GM21423 (cell line): ENCODE measurements at regions not wholly inside any gene's neighbourhood (a gene's known extent, or its start where the extent isn't known, plus 50 kb on each side); places are given as distances from the start of the nearest gene placed in this dataset.

Experiments
- ATAC-seq: cut with Tn5 transposase; IDR thresholded peaks from one replicate; pipeline ENCODE4 v1.9.1; 2021; ENCODE audit warnings: mild to moderate bottlenecking, moderate library complexity; ENCODE audit not compliant: unreplicated experiment

- no peak for ATAC-seq
Measured at GRCh38 chr18:68532328-68532885, 182.5 kb downstream of the TMX3 start.

DNA sequence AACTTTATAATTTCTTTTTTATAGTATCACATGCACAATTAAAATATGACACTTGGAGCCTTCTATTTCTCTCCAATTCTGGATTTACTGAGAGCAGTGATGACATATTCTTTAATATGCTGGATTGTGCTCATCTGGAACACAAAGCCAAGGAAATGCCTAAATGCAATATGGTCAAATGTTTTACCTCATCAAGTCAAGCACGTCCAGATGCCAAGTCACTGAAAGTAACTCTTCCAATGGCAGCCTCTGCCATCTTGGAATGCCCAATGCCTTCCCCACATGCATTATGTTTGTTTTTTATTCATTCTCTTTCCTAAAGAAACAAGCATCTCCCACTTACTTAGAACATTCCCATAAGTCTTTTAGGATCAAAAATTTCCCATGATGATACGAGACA lies 189.8 kb downstream of the TMX3 start:
- ATAC-seq = no peak

DNA sequence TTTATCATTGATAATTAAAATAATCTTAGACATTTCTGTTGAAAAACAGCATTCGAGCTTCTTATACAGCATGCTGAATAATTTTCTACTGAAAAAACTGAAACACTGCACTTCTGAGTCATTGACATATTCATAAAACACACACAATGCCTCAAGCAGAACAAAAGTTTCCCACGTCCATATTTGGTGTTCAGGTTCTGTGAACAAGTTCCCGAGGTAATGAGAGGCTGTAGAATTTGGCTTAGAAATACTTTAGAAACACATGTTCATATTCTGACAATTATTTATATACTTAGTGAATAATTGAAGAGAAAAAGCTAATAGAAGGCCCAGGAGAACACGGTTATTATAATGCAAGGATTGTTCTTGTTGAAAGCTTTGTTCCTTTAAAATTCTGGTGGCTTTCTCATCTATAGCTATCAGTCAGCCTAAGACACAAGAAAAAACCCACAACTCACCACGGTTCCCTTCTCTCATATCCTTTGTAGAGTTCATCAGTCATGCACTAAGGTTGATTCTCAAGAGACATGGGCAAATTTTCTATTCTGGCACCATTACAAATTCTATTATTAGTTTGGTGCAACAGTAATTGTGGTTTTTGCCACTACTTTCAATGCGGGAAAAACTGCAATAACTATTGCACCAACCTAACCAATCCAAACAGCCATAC lies 194.4 kb downstream of the TMX3 start:
- ATAC-seq = peak; percentile 72

DNA sequence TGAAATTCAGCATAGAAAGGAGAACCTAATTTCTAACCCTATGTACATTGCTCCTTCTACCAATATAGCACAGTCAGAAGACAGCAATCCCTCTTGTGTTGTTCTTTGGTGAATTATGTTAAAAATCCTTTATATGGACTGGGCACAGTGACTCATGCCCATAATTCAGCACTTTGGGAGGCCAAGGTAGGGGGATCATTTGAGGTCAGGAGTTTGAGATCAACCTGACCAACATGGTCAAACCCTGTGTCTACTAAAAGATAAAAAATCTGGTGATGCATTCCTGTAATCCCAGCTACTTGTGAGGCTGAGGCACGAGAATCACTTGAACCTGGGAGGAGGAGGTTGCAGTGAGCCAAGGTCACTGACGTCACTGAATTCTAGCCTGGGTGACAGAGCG lies 195.6 kb downstream of the TMX3 start:
- ATAC-seq = no peak

- no peak for ATAC-seq
Measured at GRCh38 chr18:68509902-68510301, 205.0 kb downstream of the TMX3 start.

DNA sequence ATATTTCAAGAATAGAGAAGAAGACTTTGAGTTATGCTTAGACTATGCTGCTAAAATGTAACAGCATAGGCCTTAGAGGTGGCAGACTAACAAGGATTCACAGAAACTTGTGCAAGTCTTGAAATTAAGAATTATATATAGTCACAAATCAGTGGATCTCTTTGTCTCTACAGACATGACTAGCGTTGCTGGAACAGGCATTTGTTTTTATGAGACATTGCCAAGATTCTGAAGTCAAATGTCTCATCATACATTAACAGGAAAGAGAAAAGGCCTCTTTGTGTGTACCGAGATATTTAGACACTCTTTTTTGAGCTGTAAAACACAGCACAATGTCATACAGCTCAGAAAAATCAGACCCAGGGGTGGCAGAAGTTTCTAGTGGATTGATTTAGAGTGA lies 207.1 kb downstream of the TMX3 start:
- no peak for ATAC-seq

- no peak for ATAC-seq
Measured at GRCh38 chr18:68505178-68505574, 209.7 kb downstream of the TMX3 start.

GRCh38 chr18:68504441-68505177 lies 210.3 kb downstream of the TMX3 start:
- ATAC-seq = no peak

DNA sequence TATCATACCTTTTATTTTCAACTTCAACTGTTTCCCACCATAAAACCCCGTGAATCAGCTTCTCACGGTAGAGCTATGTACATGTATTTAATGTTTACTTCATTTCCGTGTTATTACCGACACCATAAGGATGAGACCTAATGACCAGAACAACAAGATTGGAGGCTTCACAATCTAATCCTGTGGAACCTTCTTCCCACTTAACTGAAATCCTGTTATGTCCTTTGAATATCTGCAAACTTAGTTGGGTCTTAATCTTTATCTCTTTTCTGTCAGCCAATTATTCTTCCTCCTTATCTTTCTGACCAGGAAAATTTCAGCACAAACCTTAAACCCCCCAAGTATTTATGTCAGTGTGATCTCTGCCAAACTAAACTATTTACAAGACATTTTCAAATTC lies 214.4 kb downstream of the TMX3 start:
- no peak for ATAC-seq

GRCh38 chr18:68499141-68499540 lies 215.8 kb downstream of the TMX3 start:
- ATAC-seq = no peak

DNA sequence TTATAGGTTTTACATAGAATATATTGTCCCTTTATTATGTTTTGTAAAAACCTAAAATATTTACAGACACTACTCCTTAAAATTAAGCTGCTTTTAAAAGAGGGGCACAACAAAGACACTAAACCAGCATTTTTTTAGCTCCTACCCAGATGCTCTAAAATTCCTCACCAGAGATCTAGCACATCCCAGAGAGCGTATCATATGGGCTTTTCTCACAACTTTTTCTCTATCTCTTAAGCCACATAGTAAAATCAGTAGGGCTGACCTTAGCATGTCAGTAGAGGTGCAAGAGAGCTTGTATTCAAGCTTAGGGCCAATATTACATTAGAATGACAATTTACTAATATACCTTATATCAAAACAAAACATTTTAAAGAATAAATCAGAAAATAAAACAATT lies 216.3 kb downstream of the TMX3 start:
- no peak for ATAC-seq

GRCh38 chr18:68498185-68498584 lies 216.7 kb downstream of the TMX3 start:
- ATAC-seq = no peak

DNA sequence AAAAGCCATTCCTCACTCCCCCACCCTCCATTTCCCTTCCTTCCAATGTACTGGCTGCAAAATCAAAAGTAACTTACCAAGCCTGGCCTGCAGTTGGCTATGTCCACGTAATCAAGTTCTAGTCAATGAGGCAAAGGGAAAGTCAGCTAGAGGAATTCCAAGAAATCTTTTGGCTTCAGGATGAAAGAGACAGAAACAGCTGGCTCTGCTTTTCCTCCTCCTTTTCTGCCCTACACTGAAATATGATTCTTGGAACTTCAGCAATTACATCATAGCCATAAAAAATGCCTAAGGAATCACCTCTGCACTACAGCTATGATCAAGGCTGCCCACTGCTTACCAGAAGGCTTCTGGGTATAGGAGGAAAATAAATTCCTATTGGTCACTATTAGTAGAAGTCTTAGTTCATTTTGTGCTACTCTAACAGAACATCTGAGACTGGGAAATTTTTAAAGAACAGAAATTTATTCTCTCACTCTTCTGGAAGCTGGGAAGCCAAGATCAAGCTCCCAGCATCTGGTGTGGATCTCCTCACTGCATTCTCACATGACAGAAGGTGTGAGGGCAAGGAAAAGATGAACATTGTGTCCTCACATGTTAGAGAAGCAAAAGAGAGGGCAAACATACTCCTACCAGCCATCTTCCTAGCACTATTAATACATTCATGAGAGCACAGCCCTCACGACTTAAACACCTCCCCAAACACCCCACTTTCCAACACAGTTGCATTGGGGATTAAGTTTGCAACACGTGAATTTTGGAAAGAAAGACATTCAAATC lies 219.9 kb downstream of the TMX3 start:
- ATAC-seq = no peak

DNA sequence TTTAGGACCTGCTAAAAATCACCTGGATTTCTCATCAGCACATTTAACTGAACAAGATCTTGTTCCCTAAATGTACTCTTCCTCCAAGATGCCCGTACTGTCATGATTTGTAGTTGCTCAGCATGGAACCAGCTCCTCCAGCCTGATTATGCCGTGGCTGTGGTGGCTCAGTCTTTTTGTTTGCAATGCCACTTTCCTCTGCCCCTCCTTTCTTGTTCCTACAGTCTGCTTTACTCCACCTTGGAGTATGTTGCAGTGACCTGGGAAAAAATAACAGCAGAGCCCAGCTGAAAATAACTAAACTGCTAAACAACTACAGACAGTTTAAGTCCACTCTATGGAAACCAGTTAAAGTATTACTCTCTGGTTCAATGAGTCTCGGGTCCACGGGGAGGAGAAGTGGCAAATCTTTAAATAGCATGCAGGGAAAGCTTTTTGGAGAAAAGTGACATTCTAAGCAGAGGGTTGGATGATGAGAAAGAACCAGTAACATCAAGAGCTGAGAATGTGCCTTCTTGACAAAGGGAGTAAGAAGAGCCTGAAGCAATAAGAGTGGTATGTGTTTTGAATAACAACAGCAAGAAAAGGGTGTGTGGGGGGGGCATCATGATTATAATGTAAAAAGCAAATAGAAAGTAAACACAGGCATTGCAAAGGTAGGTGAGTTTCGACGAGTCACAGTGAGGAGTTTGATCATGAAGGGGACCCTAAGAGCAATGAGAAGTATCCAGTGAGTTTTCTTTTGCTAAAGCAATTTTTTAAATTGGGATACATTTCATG lies 225.7 kb downstream of the TMX3 start:
- ATAC-seq = no peak

GRCh38 chr18:68484241-68484640 lies 230.7 kb downstream of the TMX3 start:
- ATAC-seq = no peak

DNA sequence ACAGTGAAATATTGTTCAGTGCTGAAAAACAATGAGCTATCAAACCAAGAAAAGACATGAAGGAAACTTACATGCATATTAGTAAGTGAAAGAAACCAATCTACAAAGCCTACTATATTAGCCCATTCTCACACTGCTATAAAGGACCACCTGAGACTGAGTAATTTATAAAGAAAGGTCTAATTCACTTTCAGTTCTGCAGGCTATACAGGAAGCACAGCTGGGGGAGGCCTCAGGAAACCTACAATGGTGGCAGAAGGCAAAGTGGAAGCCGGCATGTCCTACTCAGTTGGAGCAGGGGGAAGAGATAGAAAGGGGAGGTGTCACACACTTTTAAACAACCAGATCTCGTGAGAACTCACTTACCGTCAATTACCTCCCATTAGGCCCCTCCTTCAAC lies 232.1 kb downstream of the TMX3 start:
- no peak for ATAC-seq

DNA sequence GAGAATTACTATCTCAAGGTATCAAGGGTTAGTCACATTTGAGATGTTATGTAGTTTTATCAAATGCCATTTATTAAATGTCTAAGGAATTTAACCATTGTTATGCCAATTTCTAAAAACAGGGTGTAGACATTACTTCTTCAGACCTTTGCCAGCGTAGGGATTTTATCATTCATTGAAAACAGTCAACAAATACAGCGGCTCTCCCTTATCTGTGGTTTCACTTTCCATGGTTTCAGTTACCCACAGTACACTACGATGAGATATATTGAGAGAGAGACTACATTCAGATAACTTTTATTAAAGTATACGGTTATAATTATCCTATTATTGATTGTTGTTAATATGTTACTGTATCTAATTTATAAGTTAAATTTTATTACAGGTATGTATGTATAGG lies 234.7 kb downstream of the TMX3 start:
- ATAC-seq = no peak

DNA sequence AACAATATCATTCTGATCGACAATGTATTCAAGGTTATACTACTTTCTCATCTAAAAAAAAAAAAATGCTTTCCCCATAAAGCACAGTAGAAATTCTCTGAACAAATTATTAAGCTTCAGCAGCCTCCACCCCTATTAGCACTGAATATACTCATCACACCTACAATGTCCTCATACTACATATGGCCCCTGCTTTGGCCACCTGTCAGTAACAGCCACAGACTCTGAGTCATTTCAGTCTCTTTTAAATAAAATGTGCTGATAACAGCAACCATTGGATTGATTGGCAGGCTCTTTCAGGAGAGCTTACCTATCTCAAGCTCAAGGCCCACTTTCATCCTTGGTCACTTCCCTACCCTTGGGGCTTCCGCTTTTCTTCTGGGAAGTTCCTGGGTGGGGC lies 236.7 kb downstream of the TMX3 start:
- no peak for ATAC-seq

DNA sequence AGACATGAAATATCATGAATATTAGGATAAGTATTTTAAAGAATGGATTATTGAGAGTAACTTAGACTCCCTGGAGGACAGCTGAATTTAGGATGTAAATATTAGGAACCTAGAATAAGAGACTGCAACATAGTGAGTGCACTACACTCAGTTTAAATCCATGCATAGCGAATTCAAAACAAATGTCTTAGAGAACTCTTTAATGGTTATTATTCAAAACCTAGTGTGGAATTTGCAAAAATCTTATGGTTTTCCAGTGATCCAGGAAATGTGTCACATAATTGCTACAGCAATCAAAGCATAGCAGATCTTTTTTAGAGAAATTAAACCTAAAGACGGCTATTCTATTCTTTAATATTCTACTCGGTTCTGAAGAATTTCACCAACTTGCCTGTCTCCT lies 239.0 kb downstream of the TMX3 start:
- ATAC-seq = no peak

DNA sequence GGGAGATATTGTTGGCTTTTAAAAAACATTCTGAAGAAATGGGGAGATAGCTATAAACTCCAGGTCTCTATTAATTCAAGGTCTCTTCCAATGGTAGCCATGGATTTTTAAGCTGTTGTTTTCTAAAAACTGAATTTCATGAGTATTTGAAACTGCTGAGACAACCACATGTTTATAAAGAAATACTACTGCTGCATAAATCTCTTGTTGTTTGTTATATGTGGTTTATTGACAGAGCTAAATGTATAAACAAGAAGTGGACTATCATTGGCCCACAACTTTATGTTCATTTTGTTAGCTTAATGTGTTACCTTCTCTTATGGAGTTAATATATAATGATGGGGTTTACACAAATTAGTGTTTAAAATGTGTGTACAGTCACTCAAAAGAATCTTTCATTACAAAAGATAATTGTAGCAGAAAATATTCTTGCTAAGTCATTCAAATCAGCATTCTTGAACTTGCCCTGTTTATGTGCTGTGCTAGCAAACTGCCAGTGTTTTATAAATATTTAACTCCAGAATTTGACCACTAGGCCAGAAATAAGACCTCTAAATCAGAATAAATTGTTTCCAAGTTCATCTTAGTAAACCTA lies 242.1 kb downstream of the TMX3 start:
- ATAC-seq = no peak
